Transverse colon (tissue), 4 donors: ENCODE measurements at regions not wholly inside any gene's neighbourhood (a gene's known extent, or its start where the extent isn't known, plus 50 kb on each side); places are given as distances from the start of the nearest gene placed in this dataset.

Experiments
- CTCF ChIP-seq, 5 experiments: fragments of 200-600 bp in 3 of 5; fragments of 450-650 bp in 2 of 5; sonication (generic) in 3 of 5; IDR thresholded peaks; 1 replicate in 2 of 5; 2 replicates in 3 of 5; pipeline ENCODE4 v1.5.1; 2016 to 2017; ENCODE audit warnings: antibody characterized with exemption in 5 of 5, inconsistent platforms in 3 of 5, mild to moderate bottlenecking in 2 of 5, moderate library complexity in 1 of 5
- EP300 ChIP-seq: sonication (generic); formaldehyde crosslinking; IDR thresholded peaks from one replicate; pipeline ENCODE4 v1.6.1; 2017; ENCODE audit warnings: antibody characterized with exemption, low read depth
- POLR2A ChIP-seq: fragments of 450-650 bp; IDR thresholded peaks from one replicate; pipeline ENCODE4 v1.6.1; 2016; ENCODE audit warnings: antibody characterized with exemption, mild to moderate bottlenecking, moderate library complexity
- POLR2AphosphoS5 ChIP-seq, 3 donors: sonication (generic); formaldehyde crosslinking; IDR thresholded peaks; one replicate each; pipeline ENCODE4 v1.6.1; 2016; ENCODE audit warnings: antibody characterized with exemption in 3 of 3

GRCh38 chr3:182388506-182388905, 404.8 kb upstream of the ATP11B start:
- no peak for TF ChIP-seq CTCF (IDR thresholded peaks at IDR 0.05)
- TF ChIP-seq POLR2A: no peak
- no peak for TF ChIP-seq POLR2AphosphoS5 (IDR thresholded peaks at IDR 0.05)
- no peak for TF ChIP-seq EP300
